ENCODE measurements at regions not wholly inside any gene's neighbourhood (a gene's known extent, or its start where the extent isn't known, plus 50 kb on each side); places are given as distances from the start of the nearest gene placed in this dataset.

DNA sequence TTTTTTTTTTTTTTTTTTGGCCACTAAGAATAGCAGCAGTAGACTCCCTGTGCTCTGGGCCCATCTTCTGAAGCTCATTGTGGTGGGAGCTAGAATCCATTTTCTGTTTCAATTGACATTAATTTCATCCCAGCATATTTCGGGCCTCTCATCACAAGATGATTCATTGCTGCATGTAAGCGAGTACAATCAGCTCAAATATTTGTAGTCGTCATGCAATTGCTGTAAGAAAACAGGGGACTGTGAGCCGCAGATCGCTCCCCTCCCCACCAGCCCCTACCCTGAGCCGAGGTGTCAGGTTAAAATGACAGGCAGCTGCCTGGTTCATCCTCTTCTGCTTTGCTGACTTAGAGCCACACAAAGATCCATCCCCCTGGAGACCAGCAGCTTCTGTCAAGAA, 358.8 kb upstream of the CDH5 start:
- no peak for DNase-seq

DNA sequence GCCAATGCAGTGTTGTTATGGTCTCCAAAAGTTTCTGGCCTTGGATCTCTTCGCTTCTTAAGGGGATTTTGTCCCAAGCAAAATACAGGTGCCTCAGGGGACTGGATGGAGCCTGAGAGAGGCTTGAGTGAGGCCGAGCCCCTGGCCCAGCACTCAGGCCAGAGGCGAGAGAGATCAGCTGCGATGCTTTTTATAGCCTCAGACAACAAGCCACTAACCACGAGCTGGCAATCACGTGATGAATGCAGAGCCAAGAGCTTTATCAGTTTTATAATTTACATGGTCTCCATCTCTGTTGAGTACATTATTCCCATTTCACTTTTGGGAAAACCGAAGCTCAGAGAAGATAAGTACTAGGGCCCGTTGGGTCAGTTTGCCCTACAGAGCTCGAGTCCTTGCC, 360.0 kb upstream of the CDH5 start:
- no peak for DNase-seq

DNA sequence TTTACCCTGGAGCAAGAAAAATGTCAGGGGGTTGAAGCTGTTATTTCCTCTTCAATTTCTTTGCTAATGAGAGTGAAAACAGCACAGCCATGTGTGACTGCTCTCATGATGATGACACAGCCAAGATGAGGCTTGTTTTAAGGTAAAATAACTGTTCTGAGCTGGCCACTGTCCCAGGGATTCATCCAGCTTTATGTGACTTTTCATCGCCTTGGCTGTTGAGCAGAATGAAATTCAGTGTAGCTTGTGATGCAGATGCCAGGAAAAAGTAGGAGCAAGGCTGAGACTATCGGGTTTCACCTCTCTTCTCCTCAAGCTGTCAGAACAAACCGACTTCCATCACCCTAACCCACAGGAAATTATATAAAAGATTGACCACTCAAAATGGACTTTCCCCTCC, 361.8 kb upstream of the CDH5 start:
- no peak for DNase-seq

DNA sequence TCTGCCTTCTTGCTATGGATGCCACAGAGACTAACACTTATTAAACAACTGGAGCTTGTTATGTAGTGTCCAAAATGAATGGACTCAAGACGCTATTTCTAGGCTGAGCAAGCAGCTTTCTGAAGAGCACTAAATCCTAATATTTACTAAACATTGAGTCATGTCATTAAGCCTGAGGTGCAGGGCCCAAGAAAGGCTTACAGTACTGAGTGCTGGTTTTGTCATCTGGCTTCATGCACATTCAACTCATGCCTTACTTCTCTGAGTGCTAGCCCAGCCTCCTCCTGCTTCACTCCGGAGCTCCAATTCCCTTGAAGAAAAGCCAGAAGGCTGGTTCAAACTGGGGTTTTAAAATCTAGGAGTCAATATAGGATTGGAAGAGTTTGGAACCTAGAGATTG, 363.3 kb upstream of the CDH5 start:
- DNase-seq, result no peak

DNA sequence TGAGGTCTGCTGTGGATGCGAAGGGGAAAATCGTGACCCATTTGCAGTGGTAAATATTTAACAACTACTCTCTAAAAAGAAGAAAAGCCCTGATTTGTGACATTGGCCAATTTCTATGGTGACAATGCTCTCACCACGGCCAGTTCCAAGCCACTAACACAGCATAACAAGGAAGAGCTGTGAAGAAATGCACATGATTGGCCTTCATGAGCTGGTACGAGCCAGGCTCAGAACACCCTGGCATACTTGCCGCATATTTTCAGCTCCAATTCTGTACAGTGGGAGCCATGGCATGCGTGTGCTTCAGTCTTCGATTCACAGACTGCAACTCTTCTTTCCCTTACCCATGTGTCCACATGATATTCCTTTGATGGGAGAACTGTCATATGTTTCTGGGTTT, 363.9 kb upstream of the CDH5 start:
- no peak for DNase-seq

DNA sequence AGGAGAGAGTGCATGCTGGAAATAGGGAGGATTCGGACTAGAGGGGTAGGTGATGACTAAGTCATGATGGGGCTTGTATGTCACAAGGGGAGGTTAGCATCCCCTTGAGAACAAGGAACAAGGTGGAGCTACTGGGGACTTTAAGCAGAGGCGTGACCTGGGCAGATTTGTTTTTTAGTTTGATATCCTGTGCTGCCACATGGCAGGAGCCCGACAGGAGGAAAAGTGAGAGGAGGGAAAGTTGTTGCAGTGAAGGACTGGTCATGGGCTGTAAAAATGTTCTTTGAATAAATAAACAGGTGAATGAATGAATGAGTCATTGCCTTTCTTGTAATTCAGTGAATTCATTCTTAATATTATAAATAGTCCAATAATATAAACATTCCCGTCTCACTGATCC, 365.1 kb upstream of the CDH5 start:
- DNase-seq, result no peak

DNA sequence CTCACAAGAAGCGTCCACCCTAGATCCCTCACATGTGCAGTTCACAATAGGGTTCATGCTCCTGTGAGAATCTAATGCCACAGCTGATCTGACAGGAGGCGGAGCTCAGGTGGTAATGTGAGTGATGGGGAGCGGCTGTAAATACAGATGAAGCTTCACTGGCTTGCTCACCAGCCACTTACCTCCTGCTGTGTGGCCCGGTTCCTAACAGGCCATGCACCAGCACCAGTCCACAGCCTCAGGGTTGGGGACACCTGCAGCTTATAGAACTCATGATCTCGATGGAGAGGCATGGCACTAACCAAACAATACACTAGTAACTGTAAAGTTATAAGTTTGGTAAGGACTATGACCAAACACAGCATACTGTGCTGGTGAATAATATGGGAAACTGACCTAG, 368.0 kb upstream of the CDH5 start:
- DNase-seq, result no peak

DNA sequence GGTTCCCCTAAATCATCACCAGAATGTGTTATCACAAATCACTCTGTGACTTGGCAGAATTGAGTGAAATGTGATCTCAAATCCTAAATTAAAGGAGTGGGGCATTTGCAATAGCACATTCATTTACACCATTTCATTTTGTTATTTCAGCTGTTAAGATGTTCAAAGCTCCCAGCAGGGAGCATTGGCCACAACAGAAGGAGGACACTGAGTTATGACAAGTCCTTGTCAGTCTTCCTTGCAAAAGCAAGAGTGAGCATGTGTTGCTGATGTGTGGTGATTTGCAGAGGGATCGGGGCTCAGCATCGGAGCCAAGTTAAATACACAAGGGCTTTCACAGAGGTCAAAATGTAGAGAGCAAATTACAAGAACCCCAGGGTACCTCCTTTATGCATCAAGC, 372.2 kb upstream of the CDH5 start:
- DNase-seq, result no peak

DNA sequence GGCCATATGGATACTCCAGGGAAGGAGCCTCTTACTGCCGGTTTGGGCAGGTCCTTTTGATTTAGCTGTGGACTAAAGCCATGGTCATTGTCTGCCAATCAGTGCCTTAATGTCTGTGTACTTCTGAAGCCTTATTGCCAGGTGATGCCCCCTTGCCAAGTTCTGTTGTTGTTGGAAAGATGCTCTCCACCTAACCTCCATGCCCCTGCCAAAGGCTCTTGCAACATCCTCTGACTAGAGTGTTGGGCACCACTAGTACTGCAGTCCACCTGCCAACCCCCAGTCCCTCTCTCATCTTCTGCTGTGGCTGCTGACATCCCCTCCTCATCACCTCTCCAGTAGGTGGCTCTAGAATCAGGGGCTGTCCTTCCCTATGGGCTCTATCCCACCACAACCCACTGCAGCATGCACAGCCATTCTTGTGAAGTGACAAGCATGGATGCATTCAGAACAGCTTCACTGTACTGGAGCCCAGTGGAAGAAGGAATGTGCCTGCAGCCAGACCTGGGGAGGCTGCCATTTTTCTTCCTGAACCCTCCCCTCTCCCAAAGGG, 375.3 kb upstream of the CDH5 start:
- no peak for DNase-seq

DNA sequence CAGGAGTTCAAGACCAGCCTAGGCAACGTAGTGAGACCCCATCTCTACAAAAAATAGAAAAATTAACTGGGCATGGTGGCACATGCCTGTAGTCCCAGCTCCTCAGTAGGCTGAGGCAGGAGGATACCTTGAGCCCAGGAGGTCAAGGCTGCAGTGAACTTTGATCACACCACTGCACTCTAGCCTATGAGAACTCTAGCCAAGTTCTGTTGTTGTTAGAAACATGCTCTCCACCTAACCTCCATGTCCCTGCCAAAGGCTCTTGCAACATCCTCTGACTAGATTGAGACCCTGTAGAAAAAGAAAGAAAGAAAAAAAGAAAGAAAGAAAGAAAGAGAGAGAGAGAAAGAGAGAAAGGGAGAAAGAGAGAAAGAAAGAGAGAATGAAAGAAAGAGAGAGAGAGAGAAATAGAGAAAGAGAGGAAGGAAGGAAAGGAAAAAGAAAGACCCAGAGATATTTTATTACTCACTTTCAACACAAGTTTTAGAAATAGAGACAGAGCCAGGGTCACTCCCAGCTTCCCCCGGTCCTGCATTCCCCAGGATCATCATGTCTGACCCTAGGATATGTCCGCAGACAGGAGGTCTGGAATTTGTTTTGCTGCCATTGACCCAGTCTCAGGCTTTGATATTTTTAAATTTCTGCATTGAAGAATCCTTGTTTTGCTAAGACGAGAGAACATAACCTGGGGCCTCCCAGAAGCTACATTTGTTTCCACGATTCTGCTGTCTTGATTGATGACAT, 376.5 kb upstream of the CDH5 start:
- no peak for DNase-seq

DNA sequence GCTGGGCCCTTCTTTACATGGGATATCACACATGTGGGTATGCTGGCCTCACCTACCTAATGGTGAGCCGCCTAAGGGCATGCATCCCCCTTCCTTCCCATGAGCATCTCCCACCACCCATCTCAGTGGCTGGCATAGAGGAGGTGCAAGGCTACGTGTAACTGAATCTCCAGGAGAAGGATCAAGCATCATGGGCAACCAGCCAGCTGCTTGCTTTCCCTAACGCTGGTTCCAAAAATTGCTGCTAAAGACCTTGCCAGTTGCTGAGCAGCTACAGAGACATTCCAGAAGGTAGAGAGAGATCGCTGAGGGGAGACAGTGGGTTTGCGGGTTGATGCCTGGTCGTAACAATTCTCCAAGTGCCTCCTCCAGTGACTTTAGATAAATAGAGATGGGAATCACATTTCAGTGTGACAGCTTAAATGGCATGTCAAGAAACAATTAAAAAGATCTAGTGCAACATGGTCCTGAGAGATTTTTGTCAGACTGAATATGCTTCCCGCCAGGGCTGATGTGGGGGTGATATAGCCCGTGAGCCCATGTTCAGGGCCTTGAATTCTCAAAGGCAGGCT, 378.4 kb upstream of the CDH5 start:
- no peak for DNase-seq

DNA sequence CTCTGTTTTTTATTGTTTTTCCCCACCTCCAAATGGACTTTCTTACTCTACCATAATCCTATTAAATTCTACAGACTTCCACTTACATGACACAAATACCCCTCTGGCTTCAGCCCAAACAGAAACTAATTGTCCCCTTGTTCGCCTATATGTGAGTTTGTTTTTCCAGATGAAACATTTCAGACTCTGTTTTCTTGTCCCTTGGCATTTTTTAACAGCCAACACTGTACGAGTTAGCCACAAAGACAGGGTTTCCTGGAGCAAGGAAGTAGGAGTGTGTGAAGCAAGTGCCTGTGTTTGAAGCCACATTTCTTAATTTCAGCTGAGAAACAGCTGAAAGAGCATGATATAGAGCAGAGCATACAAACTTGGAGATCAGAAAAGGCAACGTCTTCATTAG, 382.2 kb upstream of the CDH5 start:
- no peak for DNase-seq

DNA sequence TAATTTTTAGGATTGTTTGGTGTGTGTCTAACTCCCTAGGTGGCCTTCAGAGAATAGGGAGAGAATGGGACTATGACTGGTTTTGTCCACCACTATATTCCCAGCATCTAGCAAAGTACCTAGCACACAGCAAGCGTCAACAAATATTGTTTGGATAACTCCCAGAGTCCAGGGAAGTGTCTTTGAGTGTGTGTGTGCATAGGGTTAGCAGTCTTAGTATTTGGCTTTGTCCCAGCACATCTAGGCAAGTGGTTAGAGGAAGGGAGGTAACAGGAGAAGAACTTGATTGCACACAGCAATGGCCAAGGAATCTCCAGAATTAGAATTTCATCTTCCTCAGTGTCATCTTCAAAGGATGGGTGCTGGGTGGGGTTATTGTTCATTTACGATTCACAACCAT, 385.4 kb upstream of the CDH5 start:
- no peak for DNase-seq

DNA sequence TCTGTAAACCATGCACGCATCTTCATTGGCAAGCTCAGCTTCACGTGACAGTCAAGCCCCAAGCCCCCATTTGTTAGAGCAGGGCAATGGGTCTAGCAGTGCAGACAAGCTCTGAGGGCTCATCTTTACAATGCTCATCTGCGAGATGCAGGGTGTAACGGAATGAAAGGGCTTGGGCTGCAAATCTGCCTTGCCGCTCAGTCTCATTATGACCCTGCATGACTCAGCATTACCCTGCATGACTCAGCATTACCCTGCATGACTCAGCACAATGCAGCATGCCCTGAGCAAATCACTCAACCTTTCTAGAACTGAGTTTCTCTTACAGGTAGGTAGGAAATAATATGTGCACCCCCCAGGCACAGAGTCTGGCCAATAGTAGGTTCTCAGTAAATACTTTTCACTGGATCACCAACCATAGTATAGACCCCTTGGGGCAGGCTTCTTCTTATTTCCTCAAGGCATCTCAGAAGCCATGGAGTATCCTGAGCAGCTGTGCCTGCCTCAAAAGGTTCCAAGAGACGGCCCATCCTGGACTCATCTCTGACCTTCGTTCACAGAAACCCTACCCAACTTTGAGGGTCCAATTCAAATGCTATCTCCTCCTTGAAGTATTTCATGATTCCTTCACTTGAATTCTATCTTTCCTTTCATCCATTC, 391.3 kb upstream of the CDH5 start:
- no peak for DNase-seq

DNA sequence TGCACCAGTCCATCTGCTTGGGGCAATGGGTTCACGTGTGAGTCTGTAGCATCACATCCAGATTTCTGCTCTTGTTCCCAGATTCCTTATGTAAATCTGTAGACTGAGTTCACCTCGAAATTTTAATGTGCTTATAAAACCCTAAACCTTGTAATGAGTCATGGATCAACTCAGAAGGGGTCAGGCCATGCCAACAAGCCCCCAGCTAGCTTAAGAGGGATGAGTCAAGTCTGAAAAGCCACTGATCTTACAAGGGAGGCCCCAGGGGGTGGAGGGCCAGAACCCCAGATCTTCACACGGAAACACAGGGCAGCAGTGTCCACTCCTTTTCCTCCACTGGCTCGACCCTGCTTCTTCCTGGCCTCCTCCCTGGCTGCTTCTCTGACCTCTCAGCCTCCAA, 399.1 kb upstream of the CDH5 start:
- no peak for DNase-seq

DNA sequence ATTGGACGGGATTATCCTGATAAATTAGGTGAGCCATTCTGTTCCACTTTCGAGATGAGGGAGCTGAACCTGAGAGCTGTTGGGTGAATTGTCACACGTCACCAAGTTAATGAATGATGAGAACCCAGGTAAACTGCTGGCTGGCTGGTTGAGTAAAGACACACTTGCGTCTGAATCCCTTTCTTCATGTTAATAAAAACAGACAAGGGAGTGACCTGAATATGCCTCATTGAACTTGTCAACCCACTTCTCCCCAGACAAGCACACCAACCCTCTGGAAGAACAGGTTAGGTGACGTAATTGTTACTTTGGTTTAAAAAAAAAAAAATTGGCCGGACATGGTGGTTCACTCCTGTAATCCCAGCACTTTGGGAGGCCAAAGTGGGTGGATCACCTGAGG, 400.9 kb upstream of the CDH5 start:
- DNase-seq, result no peak

DNA sequence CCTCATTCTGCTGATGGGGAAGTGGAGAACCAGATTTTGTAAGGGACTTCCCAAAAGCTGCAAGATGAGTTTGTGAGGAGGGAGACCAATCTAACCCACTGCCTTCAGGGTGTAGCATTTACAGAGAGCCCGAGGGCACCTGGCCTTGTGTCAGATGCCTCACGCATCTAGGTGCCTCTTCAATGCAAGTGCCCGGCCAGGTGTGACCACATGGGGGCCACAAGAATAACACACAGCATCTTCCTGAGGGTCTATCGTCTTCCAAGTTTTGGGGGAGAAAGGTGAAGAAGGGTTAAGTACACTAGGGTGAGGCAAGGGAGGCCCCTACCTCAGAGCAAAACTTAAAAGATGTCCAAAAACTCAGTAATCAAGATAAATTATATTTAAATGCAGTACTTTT, 401.7 kb upstream of the CDH5 start:
- DNase-seq, result no peak

DNA sequence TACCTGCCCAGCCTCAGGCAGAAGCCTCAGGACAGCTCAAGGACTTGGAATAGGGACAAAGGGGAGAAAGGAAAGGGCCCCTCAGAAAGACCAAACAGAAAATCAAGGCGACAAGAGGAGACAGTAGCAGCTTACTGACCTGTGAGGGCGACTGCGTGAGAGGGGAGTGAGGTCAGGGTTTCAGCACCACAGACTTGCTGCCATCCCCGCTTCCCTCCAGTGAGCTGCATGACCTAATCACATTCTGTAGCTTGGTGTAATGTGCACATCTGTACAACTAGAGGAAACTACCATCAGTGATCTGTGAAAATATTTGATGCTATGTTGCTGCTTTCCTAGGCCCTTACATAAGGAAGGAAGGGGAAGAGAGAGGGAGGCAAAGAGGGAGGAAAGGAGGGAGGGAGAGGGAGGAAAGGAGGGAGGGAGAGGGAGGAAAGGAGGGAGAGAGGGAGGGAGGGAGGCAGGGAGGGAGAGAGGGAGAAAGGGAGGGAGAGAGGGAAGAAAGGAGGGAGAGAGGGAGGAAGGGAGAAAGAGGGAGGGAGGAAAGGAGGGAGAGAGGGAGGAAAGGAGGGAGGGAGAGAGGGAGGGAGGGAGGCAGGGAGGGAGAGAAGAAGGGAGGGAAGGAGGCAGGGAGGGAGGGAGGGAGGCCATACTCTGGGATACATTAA, 404.9 kb upstream of the CDH5 start:
- DNase-seq, result no peak

DNA sequence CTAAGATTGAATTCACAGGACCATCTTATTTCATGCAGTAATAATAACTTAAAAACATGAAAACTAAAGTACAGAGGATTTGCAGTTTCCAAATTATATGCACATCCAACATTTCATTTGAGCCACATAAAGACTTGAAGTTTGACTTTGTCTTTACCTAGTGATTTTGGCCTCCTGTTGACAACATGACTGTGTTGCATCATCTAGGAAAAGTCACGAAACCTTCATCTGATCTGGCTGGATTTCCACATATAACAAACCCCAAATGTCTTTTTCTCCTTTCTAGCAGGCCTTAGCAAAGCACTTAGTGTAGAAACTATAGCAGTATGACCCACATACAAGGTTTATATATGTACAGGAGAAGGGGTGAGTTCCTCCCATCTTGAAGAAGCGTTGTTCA, 406.5 kb upstream of the CDH5 start:
- DNase-seq, result no peak

DNA sequence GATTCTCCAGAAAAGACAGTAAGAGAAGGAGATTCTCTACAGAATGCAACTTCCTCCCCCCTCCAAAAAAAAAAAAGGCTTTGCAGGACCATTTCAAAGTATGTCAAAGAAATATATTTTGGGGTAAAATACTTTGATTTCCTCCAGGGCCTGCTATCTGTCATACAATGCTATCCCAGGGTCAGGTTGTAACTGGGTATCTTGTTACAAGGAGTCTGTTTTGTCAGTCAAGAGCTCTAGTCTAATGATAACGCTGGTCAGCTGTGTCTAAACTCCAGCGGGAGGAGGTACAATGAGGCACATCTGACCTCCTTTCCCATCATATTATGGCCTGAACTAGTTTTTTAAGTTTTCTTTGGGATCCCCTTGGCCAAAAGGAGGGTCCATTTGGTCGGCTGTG, 408.4 kb upstream of the CDH5 start:
- no peak for DNase-seq

DNA sequence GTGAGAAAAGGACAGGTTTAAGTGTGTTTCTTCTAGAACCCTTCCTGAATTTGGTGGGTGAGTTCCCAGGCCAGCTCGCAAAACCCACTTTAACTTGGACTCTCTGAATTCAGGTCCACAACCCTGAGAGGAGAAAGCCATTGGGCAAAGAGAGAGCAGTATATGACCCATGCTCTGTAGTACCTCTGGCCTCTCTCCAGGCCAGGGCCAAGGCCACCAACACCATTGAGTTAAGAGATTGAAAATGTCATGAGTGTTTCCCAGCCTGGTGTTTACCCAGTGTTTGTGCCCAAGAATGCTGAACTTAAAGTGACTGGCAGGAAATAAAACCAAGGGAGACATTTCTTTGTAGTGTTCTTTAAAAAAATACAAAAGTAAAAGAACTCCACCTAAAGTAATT, 410.4 kb upstream of the CDH5 start:
- no peak for DNase-seq

DNA sequence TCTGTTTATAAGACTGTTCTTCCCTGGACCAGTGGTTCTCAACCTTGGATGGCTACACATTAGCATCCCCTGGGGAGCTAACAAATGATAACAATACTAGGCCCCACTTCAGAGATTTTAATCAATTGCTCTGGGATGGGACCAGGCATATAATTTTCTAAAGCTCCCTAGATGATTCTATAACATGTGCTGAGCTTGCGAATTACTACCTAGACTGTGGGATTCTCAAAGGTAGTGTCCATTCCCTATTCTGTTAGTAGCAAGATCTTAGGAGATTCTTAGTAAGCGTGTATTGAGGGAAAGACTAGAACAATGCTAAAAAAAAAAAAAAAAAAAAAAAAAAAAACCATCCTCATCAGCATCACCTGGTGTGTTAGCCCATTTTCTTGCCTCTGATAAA, 412.0 kb upstream of the CDH5 start:
- no peak for DNase-seq

DNA sequence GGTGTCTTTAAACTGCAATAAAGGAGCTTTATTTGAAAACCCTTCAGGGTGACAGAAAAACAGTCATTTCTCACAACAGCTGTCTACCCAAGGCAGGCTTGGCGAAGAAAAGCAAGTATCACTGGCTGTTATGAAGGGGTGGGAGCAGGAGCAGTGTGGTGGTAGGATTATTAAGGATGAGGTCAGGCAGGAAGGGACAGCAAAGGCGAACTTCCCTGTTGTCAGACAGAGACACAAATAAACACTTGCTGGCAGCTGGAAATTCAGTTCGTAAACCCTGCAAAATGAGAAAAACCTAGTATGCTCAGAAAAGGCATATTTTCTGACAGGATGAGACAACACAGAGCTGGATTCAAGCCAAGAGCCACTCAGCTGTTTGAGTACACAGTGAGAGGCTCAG, 416.3 kb upstream of the CDH5 start:
- DNase-seq, result no peak

DNA sequence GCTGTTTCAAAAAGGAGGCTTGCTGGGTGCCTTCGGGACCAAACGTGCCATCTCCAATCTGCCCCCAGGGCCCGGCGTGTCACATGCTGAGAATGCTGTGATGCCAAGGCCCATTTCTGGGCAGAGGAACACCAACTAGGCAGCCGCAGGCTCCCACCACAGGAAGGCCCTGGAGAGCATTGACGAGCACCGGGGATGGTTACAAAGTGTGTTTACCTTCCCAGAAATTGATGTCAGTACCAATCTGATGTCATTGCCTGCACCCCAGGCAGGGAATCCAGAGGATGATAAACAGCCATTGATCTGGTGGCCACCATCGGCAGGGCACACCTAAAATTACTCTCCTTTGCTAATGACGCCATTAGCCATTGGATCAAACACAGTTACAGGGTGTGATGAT, 418.1 kb upstream of the CDH5 start:
- no peak for DNase-seq

Data from C1 segment of cervical spinal cord (tissue), 14 donors.